Osteocyte (in vitro differentiated cells): ENCODE measurements at regions not wholly inside any gene's neighbourhood (a gene's known extent, or its start where the extent isn't known, plus 50 kb on each side); places are given as distances from the start of the nearest gene placed in this dataset.

Source experiments
- DNase-seq: peaks from one replicate; pipeline ENCODE4 v3.0.0; 2021; ENCODE audit warnings: mixed read lengths; ENCODE audit not compliant: unreplicated experiment; ENCODE audit errors: extremely low spot score
- H3K27ac Mint-ChIP-seq: one replicate; pipeline ENCODE4 v1.8.0; 2021; ENCODE audit warnings: mild to moderate bottlenecking, mixed read lengths; ENCODE audit not compliant: unreplicated experiment
- H3K27me3 Mint-ChIP-seq: one replicate; pipeline ENCODE4 v1.8.0; 2021; ENCODE audit warnings: mixed read lengths; ENCODE audit not compliant: unreplicated experiment
- H3K36me3 Mint-ChIP-seq: one replicate; pipeline ENCODE4 v1.8.0; 2021; ENCODE audit warnings: mixed read lengths; ENCODE audit not compliant: unreplicated experiment
- H3K4me1 Mint-ChIP-seq: one replicate; pipeline ENCODE4 v1.8.0; 2021; ENCODE audit warnings: mixed read lengths; ENCODE audit not compliant: unreplicated experiment
- H3K4me3 Mint-ChIP-seq: one replicate; pipeline ENCODE4 v1.8.0; 2021; ENCODE audit warnings: mild to moderate bottlenecking, moderate library complexity, mixed read lengths; ENCODE audit not compliant: unreplicated experiment
- H3K9me3 Mint-ChIP-seq: one replicate; pipeline ENCODE4 v1.8.0; 2021; ENCODE audit warnings: mixed read lengths; ENCODE audit not compliant: unreplicated experiment
- TF ChIP-seq, protein P1 (sequence below): fragments of 200-600 bp; sonication (generic); IDR thresholded peaks from 2 replicates; pipeline ENCODE4 v1.5.0; 2021; ENCODE audit warnings: antibody characterized with exemption, mild to moderate bottlenecking, moderate library complexity

DNA sequence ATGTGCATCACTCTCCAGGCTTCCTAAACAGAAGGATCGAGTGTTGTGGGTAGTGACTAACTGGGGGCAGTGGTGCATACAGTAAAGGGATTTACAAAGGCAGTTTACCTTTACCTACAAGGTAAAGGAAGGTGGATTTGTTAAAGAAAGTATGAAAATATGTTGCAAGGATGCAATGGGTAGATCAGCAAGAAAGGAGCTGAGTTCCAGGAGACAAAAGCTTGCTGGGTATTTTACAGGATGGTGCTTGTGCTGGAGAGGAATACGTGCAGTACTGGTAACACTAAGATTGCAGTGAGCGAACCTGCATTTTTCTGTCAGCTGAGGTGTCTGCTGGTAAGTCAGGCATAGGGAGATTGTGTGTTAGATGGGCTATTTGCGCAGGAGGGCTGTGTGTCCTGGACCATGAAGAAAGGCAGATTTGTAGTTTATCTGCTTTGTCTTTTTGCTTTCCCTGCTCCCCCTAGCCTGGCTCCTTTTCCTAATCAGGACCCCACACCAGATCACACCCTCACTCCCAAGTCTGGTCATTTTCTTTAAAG is 304.6 kb downstream of the THBS2 start:
- Mint-ChIP-seq H3K27ac (no peak overlapping the region), H3K36me3 (no peaks in the 10 kb centered on the region), H3K4me3 (no peak overlapping the region), H3K4me1 (peaks cover 2% of the 10 kb centered on the region), H3K9me3 (no peaks in the 10 kb centered on the region), H3K27me3 (peaks cover 50% of the 10 kb centered on the region)
- TF ChIP-seq, protein P1, sequence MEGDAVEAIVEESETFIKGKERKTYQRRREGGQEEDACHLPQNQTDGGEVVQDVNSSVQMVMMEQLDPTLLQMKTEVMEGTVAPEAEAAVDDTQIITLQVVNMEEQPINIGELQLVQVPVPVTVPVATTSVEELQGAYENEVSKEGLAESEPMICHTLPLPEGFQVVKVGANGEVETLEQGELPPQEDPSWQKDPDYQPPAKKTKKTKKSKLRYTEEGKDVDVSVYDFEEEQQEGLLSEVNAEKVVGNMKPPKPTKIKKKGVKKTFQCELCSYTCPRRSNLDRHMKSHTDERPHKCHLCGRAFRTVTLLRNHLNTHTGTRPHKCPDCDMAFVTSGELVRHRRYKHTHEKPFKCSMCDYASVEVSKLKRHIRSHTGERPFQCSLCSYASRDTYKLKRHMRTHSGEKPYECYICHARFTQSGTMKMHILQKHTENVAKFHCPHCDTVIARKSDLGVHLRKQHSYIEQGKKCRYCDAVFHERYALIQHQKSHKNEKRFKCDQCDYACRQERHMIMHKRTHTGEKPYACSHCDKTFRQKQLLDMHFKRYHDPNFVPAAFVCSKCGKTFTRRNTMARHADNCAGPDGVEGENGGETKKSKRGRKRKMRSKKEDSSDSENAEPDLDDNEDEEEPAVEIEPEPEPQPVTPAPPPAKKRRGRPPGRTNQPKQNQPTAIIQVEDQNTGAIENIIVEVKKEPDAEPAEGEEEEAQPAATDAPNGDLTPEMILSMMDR, result no peak
- no peak for DNase-seq

DNA sequence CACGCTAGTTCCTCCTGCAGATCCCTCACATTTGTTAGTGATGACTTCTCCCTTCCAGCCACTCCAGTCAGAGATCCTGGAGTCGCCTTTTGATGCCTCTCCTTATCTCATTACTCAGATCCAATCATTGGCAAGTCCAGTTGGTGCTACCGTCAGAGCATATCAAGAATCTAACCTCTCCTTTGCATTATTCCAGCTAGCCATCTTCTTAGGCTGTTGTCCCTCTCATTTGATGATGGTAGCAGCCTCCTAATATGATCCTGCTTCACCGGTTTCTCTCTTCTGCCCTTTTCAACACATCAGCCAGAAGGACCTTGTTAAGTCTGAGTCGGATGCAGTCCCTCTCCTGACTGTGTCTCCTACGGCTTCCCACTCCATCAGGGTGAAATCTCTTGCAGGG is 305.6 kb downstream of the THBS2 start:
- no peak for DNase-seq
- H3K27ac Mint-ChIP-seq, result no peak overlapping the region
- H3K4me1 Mint-ChIP-seq, result peaks cover 2% of the 10 kb centered on the region
- H3K4me3 Mint-ChIP-seq, result no peak overlapping the region
- H3K36me3 Mint-ChIP-seq, result no peaks in the 10 kb centered on the region
- no peaks in the 10 kb centered on the region for H3K9me3 Mint-ChIP-seq
- H3K27me3 Mint-ChIP-seq, result peaks cover 51% of the 10 kb centered on the region
- TF ChIP-seq, protein P1, result no peak

DNA sequence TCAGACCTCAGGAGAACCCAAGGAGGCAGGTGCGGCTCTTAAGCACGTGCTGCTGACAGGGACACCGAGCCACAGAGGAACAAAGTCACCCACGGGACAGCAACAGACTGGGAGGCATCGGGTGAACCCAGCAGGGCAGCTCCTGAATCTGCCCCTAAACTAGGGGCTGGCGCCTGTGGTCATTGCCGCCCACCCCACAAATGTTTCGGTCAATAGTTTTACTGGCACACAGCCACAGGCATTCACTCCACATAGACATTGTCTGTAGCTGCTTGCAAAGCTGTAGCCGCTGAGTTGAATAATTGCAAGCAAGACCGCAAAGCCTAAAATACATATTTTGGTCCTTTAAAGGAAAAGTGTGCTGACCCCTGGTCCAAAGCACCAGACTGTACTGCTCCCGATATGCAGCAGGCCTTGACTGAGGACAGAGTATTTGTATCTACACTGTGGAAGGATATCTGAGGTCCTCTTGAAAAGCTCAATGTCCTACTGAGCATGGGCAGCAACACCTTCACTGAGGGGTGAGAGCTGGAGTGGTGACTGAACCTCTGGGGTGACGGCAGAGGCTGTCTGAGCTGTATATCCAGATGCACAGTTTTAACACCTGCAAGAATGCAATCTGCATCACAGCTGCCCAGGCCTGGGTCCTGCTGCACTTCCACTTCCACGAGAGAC is 310.3 kb downstream of the THBS2 start:
- no peak for DNase-seq
- H3K4me3 Mint-ChIP-seq, result no peak overlapping the region
- no peak overlapping the region for H3K27ac Mint-ChIP-seq
- TF ChIP-seq, protein P1, result no peak
- no peaks in the 10 kb centered on the region for H3K36me3 Mint-ChIP-seq
- H3K4me1 Mint-ChIP-seq, result no peaks in the 10 kb centered on the region
- no peaks in the 10 kb centered on the region for H3K9me3 Mint-ChIP-seq
- peaks cover 53% of the 10 kb centered on the region for H3K27me3 Mint-ChIP-seq

DNA sequence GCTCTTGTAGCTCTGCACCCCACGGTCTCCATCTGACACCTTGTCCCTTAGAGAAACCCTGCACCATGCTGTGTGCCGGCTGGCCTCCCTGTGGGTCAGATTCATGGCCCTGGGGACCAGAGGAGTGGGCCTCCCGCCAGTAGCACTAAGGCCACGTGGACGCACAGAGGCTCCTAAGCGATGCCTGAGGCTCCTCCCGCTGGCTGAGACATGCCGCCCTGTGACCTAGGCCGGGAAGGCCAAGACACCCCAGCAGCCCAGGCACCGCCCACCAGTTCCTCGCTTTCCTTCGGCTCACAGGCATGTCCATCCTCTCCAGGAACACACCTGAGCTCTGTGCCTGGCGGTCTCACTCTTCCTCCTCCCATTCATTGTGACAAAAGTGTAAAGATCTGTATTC is 311.0 kb downstream of the THBS2 start:
- H3K36me3 Mint-ChIP-seq, result no peaks in the 10 kb centered on the region

DNA sequence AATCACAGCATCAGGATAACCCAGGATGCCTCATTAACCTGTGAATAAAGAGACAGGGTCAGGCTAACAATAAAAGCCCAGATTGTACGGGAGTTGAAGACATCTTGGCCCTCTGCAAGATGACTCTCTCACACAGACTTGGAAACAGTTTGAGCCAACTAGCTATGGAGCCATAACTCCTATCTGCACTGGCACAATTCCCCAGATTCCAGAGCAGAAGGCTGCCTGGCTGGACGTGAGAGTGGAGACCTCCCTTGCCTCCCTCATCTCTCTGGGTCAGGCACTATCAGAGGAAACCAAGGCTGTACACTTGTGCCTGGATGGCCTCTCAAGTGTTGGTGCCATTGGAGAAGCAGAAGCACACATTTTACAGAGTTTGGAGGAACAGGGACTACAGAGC is 312.6 kb downstream of the THBS2 start:
- H3K36me3 Mint-ChIP-seq, result no peaks in the 10 kb centered on the region
- no peak overlapping the region for H3K27ac Mint-ChIP-seq
- peaks cover 32% of the 10 kb centered on the region for H3K27me3 Mint-ChIP-seq
- no peak for DNase-seq
- peaks cover 9% of the 10 kb centered on the region for H3K4me1 Mint-ChIP-seq
- TF ChIP-seq, protein P1, result no peak
- no peaks in the 10 kb centered on the region for H3K9me3 Mint-ChIP-seq
- no peak overlapping the region for H3K4me3 Mint-ChIP-seq

More for the DNA sequence above, 311.0 kb downstream of the THBS2 start:
- TF ChIP-seq, protein P1, result no peak
- H3K4me1 Mint-ChIP-seq, result no peaks in the 10 kb centered on the region
- H3K9me3 Mint-ChIP-seq, result no peaks in the 10 kb centered on the region
- no peak overlapping the region for H3K4me3 Mint-ChIP-seq
- H3K27me3 Mint-ChIP-seq, result peaks cover 46% of the 10 kb centered on the region
- DNase-seq, result no peak
- H3K27ac Mint-ChIP-seq, result no peak overlapping the region
